HG03442 (cell line): ENCODE measurements at regions not wholly inside any gene's neighbourhood (a gene's known extent, or its start where the extent isn't known, plus 50 kb on each side); places are given as distances from the start of the nearest gene placed in this dataset.
"Not testable (repeated sequence)": the region's sequence is repeated elsewhere in the genome, so short reads cannot be mapped to it uniquely, and the experiment has no call there.

Source experiments
- ATAC-seq: cut with Tn5 transposase; IDR thresholded peaks from one replicate; pipeline ENCODE4 v1.9.1; 2021; ENCODE audit warnings: mild to moderate bottlenecking, moderate library complexity; ENCODE audit not compliant: unreplicated experiment

GRCh38 chr2:406231-406630, 118.3 kb upstream of the ALKAL2 start:
- no peak for ATAC-seq

DNA sequence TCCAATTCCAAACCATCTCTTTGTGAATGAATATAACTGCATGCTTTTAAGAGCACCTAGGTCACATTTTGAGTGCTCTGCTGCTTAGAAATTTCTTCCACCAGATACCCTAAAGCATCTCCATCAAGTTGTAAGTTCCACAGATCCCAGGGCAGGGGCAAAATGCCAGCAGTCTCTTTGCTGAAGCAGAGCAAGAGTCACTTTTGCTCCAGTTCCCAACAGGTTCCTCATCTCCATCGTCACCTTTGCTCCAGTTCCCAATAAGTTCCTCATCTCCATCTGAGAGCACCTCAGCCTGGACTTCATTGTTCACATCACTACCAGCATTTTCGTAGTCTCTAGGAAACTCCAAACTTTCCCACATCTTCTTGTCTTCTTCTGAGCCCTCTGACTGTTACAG, 116.7 kb upstream of the ALKAL2 start:
- ATAC-seq = no peak

DNA sequence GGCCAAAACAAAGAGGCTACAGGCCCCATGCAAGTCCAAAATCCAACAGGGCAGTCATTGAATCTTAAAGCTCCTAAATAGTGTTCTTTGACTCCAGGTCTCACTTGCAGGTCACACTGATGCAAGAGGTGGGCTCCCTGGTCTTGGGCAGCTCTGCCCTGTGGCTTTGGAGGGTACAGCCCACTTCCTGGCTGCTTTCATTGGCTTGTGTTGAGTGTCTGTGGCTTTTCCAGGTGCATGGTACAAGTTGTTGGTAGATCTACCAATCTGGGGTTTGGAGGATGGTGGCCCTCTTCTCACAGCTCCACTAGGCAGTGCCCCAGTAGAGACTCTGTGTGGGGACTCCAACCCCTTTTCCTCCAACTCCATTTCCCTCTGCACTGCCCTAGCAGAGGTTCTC, 115.8 kb upstream of the ALKAL2 start:
- no peak for ATAC-seq

- no peak for ATAC-seq
Observed at GRCh38 chr2:402721-403120, 114.8 kb upstream of the ALKAL2 start.

GRCh38 chr2:402206-402605, 114.3 kb upstream of the ALKAL2 start:
- ATAC-seq = no peak

DNA sequence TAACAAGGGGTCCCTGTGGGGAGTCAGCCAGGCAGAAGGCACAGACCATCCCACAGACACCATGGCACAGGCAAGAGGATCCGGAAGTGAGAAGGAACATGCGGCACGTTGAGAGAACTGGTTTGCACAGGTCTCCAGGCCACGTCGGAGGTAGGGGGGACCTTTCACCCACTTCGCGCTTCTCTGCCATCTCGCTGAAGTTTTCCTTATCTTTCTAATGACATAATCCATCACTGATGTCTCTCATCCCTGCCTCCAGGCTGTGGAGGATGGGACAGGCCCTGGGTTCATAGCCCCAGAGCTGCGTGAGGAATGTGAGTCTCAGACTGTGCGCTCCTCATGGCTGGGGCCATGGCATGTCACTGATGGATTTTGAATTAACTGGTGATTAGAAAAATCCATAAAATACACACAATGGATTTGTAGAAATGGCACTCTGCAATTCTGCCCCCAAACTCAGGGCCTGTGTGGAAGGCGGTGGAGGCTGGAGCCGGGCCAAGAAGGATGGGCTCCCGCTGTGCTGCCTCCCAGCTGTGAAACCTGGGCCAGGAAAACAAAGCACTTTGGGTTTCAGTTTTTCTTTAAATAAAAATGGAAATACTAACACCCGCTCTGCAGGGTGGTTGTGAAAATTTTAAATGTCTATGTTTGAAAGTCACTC, 113.3 kb upstream of the ALKAL2 start:
- no peak for ATAC-seq

GRCh38 chr2:397926-398325, 110.0 kb upstream of the ALKAL2 start:
- ATAC-seq = no peak

DNA sequence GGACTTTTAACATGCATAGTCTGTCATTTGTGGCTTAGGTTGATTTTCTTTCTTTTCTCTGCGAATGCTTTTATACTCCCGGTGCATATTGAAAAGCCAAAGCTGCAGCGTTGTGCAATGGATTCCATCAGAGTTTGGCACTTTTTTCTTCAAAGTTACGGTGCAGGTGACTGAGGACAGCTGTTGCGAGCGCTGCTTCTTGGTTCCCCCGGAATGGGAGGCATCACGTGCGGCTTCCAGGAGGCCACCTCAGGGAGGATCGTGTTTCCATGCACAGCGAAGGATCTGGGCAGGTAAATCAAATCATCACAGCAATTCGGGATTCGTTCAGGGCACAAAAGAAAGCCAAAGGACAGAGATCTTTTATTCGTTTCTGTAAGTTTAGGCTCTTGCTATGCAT, 109.6 kb upstream of the ALKAL2 start:
- no peak for ATAC-seq

DNA sequence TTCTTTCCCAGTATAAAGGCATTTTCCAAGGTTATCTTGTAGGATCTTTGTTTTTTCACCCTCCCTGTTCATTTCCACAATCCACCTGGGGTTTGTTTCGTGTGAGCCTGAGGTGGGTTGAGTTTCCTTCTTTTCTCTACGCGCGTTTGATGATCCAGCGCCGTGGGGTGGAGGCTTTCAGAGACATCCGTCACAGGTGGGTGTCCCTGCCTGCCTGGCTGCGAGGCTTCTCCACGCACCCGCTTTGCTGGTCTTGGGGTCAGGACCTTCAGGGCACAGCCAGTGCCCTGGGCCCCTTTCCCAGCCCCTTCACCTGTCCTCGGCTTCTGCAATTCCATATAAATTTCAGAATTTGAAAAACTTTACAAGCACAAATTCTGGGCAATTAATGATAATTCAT, 109.0 kb upstream of the ALKAL2 start:
- ATAC-seq = no peak

DNA sequence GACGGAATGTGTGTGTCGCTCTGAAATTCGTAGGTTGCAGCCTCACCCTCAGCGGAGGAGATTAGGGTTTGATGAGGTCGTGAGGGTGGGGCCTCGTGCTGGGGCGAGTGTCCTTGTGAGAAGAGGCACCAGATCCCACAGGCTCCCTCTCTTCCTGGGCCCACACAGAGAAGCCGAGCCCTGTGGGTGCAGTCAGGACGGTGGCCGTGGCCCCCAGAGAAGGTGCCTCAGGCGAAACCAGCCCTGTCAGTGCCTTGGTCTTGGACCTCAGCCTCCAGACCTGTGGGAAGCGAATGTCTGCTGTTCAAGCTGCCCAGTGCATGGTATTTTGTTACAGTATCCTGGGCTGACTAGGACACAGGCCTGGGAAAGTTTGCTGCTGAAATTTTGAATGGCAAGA, 108.0 kb upstream of the ALKAL2 start:
- ATAC-seq = no peak

GRCh38 chr2:393711-394696, 106.1 kb upstream of the ALKAL2 start:
- no peak for ATAC-seq

DNA sequence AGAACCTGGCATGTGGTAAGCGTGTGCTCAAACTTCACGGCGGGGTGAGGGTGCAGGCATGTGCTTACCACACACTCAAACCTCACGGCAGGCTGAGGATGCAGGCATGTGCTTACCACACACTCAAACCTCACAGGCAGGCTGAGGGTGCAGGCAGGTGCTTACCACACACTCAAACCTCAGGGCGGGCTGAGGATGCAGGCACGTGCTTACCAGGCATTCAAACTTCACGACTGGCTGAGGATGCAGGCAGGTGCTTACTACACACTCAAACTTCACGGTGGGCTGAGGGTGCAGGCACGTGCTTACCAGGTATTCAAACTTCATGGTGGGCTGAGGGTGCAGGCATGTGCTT, 105.0 kb upstream of the ALKAL2 start:
- no peak for ATAC-seq

DNA sequence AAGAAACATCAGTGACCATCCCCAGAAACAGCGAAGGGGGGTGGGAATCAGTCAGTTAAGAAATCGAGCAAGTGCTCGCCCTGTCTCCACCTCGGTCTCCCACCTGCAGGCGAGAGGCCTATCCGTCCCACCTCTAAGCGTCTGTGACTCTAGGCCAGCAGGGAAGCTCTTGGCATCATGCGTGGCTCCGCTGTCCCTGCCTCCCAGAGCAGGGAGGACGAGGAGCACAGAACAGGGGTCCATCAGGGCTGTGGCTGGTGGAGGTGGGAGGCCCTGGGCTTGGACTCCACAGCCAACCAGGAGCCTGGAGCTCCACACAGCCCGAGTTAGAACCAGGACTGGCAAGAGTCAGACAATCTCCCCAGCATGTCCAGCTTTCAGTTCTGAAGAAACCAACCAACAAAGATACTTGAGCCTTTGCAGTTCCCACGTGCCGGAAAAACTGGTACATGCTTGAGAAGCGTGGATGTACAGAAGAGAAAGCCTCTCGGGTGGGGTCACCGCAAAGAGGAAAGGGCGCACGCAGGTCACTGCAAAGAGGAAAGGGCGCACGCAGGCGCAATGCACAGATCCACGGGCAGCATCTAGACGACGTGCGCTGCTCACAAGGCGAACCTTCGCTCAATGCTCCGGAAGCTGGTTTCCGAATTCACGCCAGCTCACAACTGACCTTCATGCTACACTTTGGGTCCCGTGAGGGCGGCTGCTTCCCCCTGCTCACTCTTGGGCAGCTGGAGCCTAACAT, 104.5 kb upstream of the ALKAL2 start:
- ATAC-seq = no peak

DNA sequence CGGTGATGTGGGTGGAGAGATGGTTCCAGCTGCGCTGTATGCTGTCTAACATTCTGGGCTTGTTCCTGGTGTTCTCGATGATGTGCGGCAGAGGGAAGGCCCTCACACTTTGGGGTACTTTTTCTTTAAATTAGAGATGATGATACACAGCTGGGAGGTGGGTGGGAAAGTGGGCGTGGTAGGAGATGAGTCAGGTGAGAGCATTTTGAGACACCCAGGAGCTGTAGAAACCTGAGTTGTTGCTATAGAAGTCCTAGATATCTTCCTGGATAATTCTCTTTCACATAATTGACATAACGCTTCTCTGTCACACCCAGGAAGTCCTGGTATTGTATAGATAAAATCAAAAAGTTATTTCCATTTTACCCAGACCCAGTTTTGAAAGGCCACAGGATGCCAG, 103.8 kb upstream of the ALKAL2 start:
- no peak for ATAC-seq

- ATAC-seq = no peak
Observed at GRCh38 chr2:390959-391358, 103.1 kb upstream of the ALKAL2 start.

DNA sequence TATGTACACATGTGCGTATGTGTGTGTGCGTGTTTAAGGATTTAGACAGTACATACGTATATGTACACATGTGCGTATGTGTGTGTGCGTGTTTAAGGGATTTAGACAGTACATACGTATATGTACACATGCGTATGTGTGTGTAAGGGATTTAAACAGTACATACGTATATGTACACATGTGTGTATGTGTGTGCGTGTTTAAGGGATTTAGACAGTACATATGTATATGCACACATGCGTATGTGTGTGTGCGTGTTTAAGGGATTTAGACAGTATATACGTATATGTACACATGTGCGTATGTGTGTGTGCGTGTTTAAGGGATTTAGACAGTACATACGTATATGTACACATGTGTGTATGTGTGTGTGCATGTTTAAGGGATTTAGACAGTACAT, 102.1 kb upstream of the ALKAL2 start:
- ATAC-seq = not testable (repeated sequence)

- ATAC-seq = not testable (repeated sequence)
Observed at GRCh38 chr2:388752-389151, 100.9 kb upstream of the ALKAL2 start.

- ATAC-seq = no peak
Observed at GRCh38 chr2:387980-388421, 100.1 kb upstream of the ALKAL2 start.

DNA sequence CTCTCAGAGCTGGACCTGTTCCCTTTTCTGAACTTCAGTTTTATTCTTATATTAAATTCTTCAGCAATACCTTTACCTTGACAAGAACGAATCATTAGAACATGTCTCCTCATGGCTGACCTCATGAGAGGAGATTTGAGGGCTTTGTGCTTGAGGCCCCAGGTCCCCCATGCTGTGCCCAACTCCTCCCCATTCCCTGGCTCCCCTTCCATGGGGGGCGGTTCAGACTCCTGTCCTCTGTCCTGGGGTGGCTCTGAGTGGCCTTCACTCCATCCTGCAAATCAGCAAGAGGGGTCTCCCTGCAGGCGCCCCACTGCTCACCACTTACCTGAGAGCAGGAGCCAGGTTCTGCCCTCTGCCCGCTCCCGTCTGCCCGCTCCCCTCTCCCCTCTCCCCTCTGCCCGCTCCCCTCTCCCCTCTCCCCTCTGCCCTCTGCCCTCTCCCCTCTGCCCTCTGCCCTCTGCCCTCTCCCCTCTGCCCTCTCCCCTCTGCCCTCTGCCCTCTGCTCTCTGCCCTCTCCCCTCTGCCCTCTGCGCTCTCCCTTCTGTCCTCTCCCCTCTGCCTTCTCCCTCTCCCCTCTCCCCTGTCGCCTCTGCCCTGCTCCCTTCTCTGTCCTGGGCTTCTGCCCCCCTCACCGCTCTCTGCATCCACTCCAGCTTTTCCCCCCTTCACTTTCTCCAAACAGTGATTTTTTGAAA, 98.7 kb upstream of the ALKAL2 start:
- no peak for ATAC-seq

- no peak for ATAC-seq
Observed at GRCh38 chr2:385785-386184, 97.9 kb upstream of the ALKAL2 start.

- ATAC-seq = no peak
Observed at GRCh38 chr2:385061-385460, 97.2 kb upstream of the ALKAL2 start.
